ENCODE measurements at regions not wholly inside any gene's neighbourhood (a gene's known extent, or its start where the extent isn't known, plus 50 kb on each side); places are given as distances from the start of the nearest gene placed in this dataset.

GRCh38 chr20:53879048-53879684 is 191.2 kb downstream of the BCAS1 start:
- no peak overlapping the region for H3K4me3 ChIP-seq
- H3K9me3 ChIP-seq: no peaks in the 10 kb centered on the region
- intact Hi-C loops (cut with DNase I): no loop called here
- H3K36me3 ChIP-seq: no peaks in the 10 kb centered on the region
- no peak for DNase-seq (ENCODE audit: low spot score in 2 of 2)
- TF ChIP-seq, protein P1, sequence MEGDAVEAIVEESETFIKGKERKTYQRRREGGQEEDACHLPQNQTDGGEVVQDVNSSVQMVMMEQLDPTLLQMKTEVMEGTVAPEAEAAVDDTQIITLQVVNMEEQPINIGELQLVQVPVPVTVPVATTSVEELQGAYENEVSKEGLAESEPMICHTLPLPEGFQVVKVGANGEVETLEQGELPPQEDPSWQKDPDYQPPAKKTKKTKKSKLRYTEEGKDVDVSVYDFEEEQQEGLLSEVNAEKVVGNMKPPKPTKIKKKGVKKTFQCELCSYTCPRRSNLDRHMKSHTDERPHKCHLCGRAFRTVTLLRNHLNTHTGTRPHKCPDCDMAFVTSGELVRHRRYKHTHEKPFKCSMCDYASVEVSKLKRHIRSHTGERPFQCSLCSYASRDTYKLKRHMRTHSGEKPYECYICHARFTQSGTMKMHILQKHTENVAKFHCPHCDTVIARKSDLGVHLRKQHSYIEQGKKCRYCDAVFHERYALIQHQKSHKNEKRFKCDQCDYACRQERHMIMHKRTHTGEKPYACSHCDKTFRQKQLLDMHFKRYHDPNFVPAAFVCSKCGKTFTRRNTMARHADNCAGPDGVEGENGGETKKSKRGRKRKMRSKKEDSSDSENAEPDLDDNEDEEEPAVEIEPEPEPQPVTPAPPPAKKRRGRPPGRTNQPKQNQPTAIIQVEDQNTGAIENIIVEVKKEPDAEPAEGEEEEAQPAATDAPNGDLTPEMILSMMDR (IDR thresholded peaks at IDR 0.05): no peak
- no peaks in the 10 kb centered on the region for H3K27me3 ChIP-seq
- H3K27ac ChIP-seq: no peak overlapping the region
- no peaks in the 10 kb centered on the region for H3K4me1 ChIP-seq

- H3K9me3 ChIP-seq: no peaks in the 10 kb centered on the region
- no peaks in the 10 kb centered on the region for H3K27me3 ChIP-seq
- no peak for DNase-seq (ENCODE audit: low spot score in 2 of 2)
- no peaks in the 10 kb centered on the region for H3K4me1 ChIP-seq
- H3K36me3 ChIP-seq: no peaks in the 10 kb centered on the region
- intact Hi-C loops (cut with DNase I): no loop called here
- H3K4me3 ChIP-seq: no peak overlapping the region
- no peak overlapping the region for H3K27ac ChIP-seq
- TF ChIP-seq, protein P1 (IDR thresholded peaks at IDR 0.05): no peak
Observed at GRCh38 chr20:53878262-53879047, 191.9 kb downstream of the BCAS1 start.

DNA sequence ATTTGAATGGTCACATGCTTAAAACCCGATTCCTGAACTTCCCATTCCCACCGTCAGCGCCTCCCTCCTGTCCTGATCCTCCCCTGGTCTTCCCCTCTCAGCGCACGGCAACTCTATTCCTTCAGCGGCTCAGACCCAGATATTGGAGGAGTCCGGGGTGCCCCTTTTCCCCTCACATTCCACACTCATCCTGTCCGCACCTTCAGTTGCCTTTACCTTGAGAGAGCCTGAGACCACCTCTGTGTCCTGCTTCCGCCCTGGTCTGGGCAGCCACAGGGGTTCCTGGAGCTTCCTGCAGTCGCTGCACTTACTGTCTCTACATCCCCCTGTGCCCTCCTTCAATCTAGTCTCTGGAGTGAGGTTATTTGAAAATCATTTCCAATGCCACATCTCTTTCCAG is 193.4 kb downstream of the BCAS1 start:
- TF ChIP-seq, protein P1 (IDR thresholded peaks at IDR 0.05): no peak
- H3K4me1 ChIP-seq: peaks cover 0 to 10% of the 10 kb centered on the region in 2 donors
- H3K4me3 ChIP-seq: no peak overlapping the region
- no peaks in the 10 kb centered on the region for H3K36me3 ChIP-seq
- H3K9me3 ChIP-seq: no peaks in the 10 kb centered on the region
- DNase-seq (ENCODE audit: low spot score in 2 of 2): no peak
- H3K27me3 ChIP-seq: no peaks in the 10 kb centered on the region
- intact Hi-C loops (cut with DNase I): no loop called here
- no peak overlapping the region for H3K27ac ChIP-seq

DNA sequence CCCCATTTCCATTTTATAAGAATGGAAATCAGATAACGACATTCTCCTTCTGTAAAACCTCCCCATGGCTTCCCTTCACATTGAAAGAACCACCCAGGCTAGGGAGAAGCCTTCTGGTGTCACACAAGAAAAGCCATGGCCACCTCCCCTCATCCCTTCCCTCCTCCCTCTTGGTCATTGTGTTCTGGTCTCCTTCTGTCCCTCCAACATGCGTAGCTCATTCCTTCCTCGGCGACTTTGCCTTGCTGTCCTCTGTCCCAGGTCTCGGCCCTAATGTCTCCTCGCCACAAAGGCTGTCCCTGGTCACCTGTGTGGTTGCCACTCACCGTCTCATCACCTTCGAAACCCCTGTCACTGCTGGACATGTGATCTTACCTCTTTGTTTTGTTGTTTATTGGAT is 193.9 kb downstream of the BCAS1 start:
- Histone ChIP-seq H3K4me1 (peaks cover 0 to 10% of the 10 kb centered on the region in 2 donors), H3K36me3 (no peaks in the 10 kb centered on the region), H3K27me3 (no peaks in the 10 kb centered on the region), H3K27ac (no peak overlapping the region), H3K4me3 (no peak overlapping the region), H3K9me3 (no peaks in the 10 kb centered on the region)
- intact Hi-C loops (cut with DNase I): no loop called here
- DNase-seq (ENCODE audit: low spot score in 2 of 2): no peak
- TF ChIP-seq, protein P1 (IDR thresholded peaks at IDR 0.05): no peak

DNA sequence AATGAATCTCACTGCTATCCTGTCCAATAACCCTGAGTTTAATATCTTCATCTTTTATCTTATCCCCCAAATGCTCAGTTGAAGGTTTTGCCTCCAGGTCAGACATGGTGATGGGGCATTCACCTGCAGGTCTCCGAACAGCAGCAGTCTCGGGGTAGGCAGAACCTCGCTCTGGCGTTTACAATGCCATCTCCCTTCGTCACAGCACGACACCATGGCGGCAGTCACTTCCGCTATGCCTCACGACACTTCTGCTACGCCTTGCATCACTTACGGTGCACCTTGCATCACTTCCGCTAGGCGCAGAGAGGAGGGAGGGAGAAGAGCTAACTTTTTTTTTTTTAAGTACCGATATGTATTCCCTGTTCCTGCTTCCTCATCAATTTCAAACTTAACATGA is 194.9 kb downstream of the BCAS1 start:
- intact Hi-C loops (cut with DNase I): no loop called here

More for the DNA sequence above, 194.9 kb downstream of the BCAS1 start:
- DNase-seq (ENCODE audit: low spot score in 2 of 2): no peak
- Histone ChIP-seq H3K4me3 (no peak overlapping the region), H3K27me3 (no peaks in the 10 kb centered on the region), H3K27ac (no peak overlapping the region), H3K9me3 (no peaks in the 10 kb centered on the region), H3K36me3 (no peaks in the 10 kb centered on the region), H3K4me1 (peaks cover 0 to 10% of the 10 kb centered on the region in 2 donors)
- TF ChIP-seq, protein P1 (IDR thresholded peaks at IDR 0.05): no peak

Measured in ascending aorta (tissue), 2 donors.